ENCODE measurements at regions not wholly inside any gene's neighbourhood (a gene's known extent, or its start where the extent isn't known, plus 50 kb on each side); places are given as distances from the start of the nearest gene placed in this dataset.

- Histone ChIP-seq H3K4me1 (ENCODE audit: control insufficient read depth in 1 of 2, low read depth in 2 of 2) (no peaks in the 10 kb centered on the region), H3K36me3 (no peaks in the 10 kb centered on the region), H3K27me3 (replicated peaks; ENCODE audit: insufficient read depth) (no peaks in the 10 kb centered on the region), H3K4me3 (no peak overlapping the region), H3K27ac (no peak overlapping the region), H3K9me3 (no peaks in the 10 kb centered on the region)
- no peak for DNase-seq (ENCODE audit: low spot score)
- no peak for TF ChIP-seq CTCF (IDR thresholded peaks at IDR 0.05)
- ATAC-seq (ENCODE audit: insufficient number of reproducible peaks, low FRiP score, low read depth) = no peak
Measured at GRCh38 chr2:60140185-60140584, 413.3 kb downstream of the BCL11A start.

- H3K27ac ChIP-seq = no peak overlapping the region
- no peaks in the 10 kb centered on the region for H3K9me3 ChIP-seq
- no peak for TF ChIP-seq CTCF (IDR thresholded peaks at IDR 0.05)
- H3K4me3 ChIP-seq = no peak overlapping the region
- ATAC-seq (ENCODE audit: insufficient number of reproducible peaks, low FRiP score, low read depth) = no peak
- no peaks in the 10 kb centered on the region for H3K36me3 ChIP-seq
- H3K27me3 ChIP-seq (replicated peaks; ENCODE audit: insufficient read depth) = no peaks in the 10 kb centered on the region
- H3K4me1 ChIP-seq (ENCODE audit: control insufficient read depth in 1 of 2, low read depth in 2 of 2) = no peaks in the 10 kb centered on the region
- DNase-seq (ENCODE audit: low spot score) = no peak
Measured at GRCh38 chr2:60136913-60137312, 416.5 kb downstream of the BCL11A start.

- no peak for ATAC-seq (ENCODE audit: insufficient number of reproducible peaks, low FRiP score, low read depth)
- H3K9me3 ChIP-seq = no peaks in the 10 kb centered on the region
Measured at GRCh38 chr2:60127191-60127590, 426.3 kb downstream of the BCL11A start.

GRCh38 chr2:60125611-60126426 is 427.6 kb downstream of the BCL11A start:
- H3K4me1 ChIP-seq (ENCODE audit: control insufficient read depth in 1 of 2, low read depth in 2 of 2) = no peaks in the 10 kb centered on the region
- no peak overlapping the region for H3K27ac ChIP-seq
- H3K27me3 ChIP-seq (replicated peaks; ENCODE audit: insufficient read depth) = no peaks in the 10 kb centered on the region
- ATAC-seq (ENCODE audit: insufficient number of reproducible peaks, low FRiP score, low read depth) (no peak), DNase-seq (ENCODE audit: low spot score) (no peak)
- H3K4me3 ChIP-seq = no peak overlapping the region
- no peaks in the 10 kb centered on the region for H3K9me3 ChIP-seq
- no peaks in the 10 kb centered on the region for H3K36me3 ChIP-seq
- TF ChIP-seq CTCF (IDR thresholded peaks at IDR 0.05) = no peak

More at GRCh38 chr2:60127191-60127590, 426.3 kb downstream of the BCL11A start:
- Histone ChIP-seq H3K4me1 (ENCODE audit: control insufficient read depth in 1 of 2, low read depth in 2 of 2) (no peaks in the 10 kb centered on the region), H3K27me3 (replicated peaks; ENCODE audit: insufficient read depth) (no peaks in the 10 kb centered on the region), H3K27ac (no peak overlapping the region), H3K4me3 (no peak overlapping the region), H3K36me3 (no peaks in the 10 kb centered on the region)
- no peak for TF ChIP-seq CTCF (IDR thresholded peaks at IDR 0.05)
- no peak for DNase-seq (ENCODE audit: low spot score)

- ATAC-seq (ENCODE audit: insufficient number of reproducible peaks, low FRiP score, low read depth) = no peak
- TF ChIP-seq CTCF (IDR thresholded peaks at IDR 0.05) = no peak
- no peaks in the 10 kb centered on the region for H3K9me3 ChIP-seq
- no peak overlapping the region for H3K27ac ChIP-seq
- no peaks in the 10 kb centered on the region for H3K27me3 ChIP-seq (replicated peaks; ENCODE audit: insufficient read depth)
- H3K4me3 ChIP-seq = no peak overlapping the region
- DNase-seq (ENCODE audit: low spot score) = no peak
- no peaks in the 10 kb centered on the region for H3K36me3 ChIP-seq
- H3K4me1 ChIP-seq (ENCODE audit: control insufficient read depth in 1 of 2, low read depth in 2 of 2) = no peaks in the 10 kb centered on the region
Measured at GRCh38 chr2:60119778-60120177, 433.7 kb downstream of the BCL11A start.
